GM12878 (cell line): ENCODE measurements at regions not wholly inside any gene's neighbourhood (a gene's known extent, or its start where the extent isn't known, plus 50 kb on each side); places are given as distances from the start of the nearest gene placed in this dataset.

ENCODE experiments used
- BHLHE40 ChIP-seq, 2 experiments: fragments of 450-650 bp in 1 of 2; IDR thresholded peaks; 2 replicates each; pipeline ENCODE4 v1.6.1; 2011 to 2017; ENCODE audit warnings: low read depth in 2 of 2, borderline replicate concordance in 1 of 2, improper control_type of control experiment in 1 of 2, low read length in 1 of 2, mild to moderate bottlenecking in 1 of 2
- BRCA1 ChIP-seq: IDR thresholded peaks from 2 replicates; pipeline ENCODE4 v1.6.1; 2011; ENCODE audit warnings: low read depth, low read length, improper control_type of control experiment
- CTCF ChIP-seq, 3 experiments: IDR thresholded peaks in 2 of 3; conservative IDR thresholded peaks in 1 of 3; 2 replicates each; pipeline ENCODE4 v1.5.1; 2011; ENCODE audit warnings: low read depth in 3 of 3, low read length in 3 of 3, mild to moderate bottlenecking in 3 of 3, control low read depth in 2 of 3, moderate library complexity in 2 of 3, inconsistent platforms in 1 of 3, mixed read lengths in 1 of 3; ENCODE audit not compliant: control insufficient read depth in 2 of 3, insufficient read depth in 1 of 3; ENCODE audit errors: extremely low read depth in 1 of 3
- FOXK2 ChIP-seq: fragments of 450-650 bp; IDR thresholded peaks from 2 replicates; pipeline ENCODE4 v1.6.1; 2017; ENCODE audit warnings: mild to moderate bottlenecking, moderate library complexity
- POLR2A ChIP-seq: IDR thresholded peaks from 2 replicates; pipeline ENCODE4 v1.6.1; 2011; ENCODE audit warnings: low read depth, mild to moderate bottlenecking, low read length
- RAD21 ChIP-seq: IDR thresholded peaks from 2 replicates; pipeline ENCODE4 v1.6.1; 2011; ENCODE audit warnings: mild to moderate bottlenecking, low read depth, low read length, moderate library complexity; ENCODE audit not compliant: insufficient read depth
- RAD51 ChIP-seq: fragments of 450-650 bp; IDR thresholded peaks from 2 replicates; pipeline ENCODE4 v1.6.1; 2016; ENCODE audit warnings: moderate library complexity, mild to moderate bottlenecking, inconsistent platforms
- RBBP5 ChIP-seq: fragments of 200-600 bp; sonication (generic); conservative IDR thresholded peaks from 2 replicates; pipeline ENCODE4 v1.6.1; 2016
- SIX5 ChIP-seq: IDR thresholded peaks from 2 replicates; pipeline ENCODE4 v1.6.1; 2011; ENCODE audit warnings: mild to moderate bottlenecking, low read depth, low read length, moderate library complexity; ENCODE audit not compliant: severe bottlenecking
- SRF ChIP-seq, 2 experiments: IDR thresholded peaks; 2 replicates each; pipeline ENCODE4 v1.6.1; 2011; ENCODE audit warnings: low read depth in 2 of 2, low read length in 2 of 2, mild to moderate bottlenecking in 1 of 2, moderate library complexity in 1 of 2
- YY1 ChIP-seq: IDR thresholded peaks from 2 replicates; pipeline ENCODE4 v1.6.1; 2011; ENCODE audit warnings: low read depth, mild to moderate bottlenecking, low read length

DNA sequence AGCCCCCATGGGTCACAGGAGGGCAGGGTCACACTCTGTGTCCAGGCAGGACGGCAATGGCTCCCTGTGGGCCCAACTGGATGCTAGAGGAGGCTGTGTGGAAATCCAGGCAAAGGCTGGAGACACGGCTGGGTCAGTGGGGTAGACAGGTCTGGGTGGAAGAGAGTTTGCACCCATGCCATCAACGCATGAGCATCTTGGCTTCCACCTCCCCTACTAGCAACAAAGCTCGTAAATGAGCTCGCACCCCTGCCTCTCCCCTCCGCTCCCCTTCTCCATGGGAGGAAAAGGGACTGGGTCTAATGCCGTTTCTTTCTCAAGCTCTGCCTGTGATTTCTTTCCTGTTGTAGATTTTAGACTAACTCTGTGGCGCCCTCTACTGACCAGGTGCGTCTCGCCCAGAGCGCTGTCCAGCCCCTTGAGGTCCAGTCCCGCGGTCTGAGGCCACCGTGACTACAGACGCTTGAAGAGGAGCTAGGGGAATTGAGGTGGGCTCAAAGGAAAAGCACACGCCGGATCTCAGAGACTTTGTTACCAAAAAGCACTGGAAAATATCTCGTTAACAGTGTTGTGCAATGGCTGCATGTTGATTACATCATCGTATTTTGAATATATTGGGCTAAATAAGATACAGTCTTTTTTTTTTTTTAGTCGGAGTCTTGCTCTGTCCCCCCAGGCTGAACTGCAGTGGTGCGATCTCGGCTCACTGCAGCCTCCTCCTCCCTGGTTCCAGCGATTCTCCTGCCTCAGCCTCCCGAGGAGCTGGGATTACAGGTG, 50.7 kb upstream of the USP29 start:
- no peak for TF ChIP-seq BRCA1
- TF ChIP-seq FOXK2: no peak
- TF ChIP-seq RAD21: no peak
- no peak for TF ChIP-seq POLR2A
- no peak for TF ChIP-seq RAD51
- TF ChIP-seq CTCF (IDR thresholded peaks at IDR 0.05 in 2 of 3, conservative IDR thresholded peaks at IDR 0.05 in 1 of 3; ENCODE audit: control insufficient read depth in 2 of 3, extremely low read depth in 1 of 3, insufficient read depth in 1 of 3, low read depth in 3 of 3, low read length in 3 of 3): peak in 1 of 3 experiments; percentile 9; a peak in 1 of 6 replicates
- TF ChIP-seq RBBP5: no peak
- TF ChIP-seq YY1: no peak
- TF ChIP-seq SIX5: no peak
- TF ChIP-seq BHLHE40 (IDR thresholded peaks at IDR 0.05; ENCODE audit: borderline replicate concordance in 1 of 2, low read depth in 2 of 2, low read length in 1 of 2): no peak
- TF ChIP-seq SRF (IDR thresholded peaks at IDR 0.05; ENCODE audit: low read depth in 2 of 2, low read length in 2 of 2): no peak
